ENCODE measurements at regions not wholly inside any gene's neighbourhood (a gene's known extent, or its start where the extent isn't known, plus 50 kb on each side); places are given as distances from the start of the nearest gene placed in this dataset.

DNA sequence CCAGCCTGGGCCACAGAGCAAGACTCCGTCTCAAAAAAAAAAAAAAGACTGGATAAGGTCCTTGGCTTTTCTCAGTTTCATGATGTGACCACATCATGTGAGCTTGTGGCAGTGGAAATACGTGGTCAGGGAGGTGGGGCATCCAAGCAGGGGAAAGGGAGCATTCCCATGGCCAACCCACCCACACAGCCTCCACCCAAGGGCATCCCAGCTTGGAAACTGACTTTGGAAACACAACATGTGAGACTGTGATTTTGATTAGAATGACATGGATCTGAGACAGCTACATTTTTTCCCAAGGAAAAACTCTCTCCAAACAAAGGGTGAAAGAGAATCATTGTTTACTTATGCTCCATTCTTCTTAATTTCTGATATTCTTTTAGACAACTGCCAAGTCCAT is 405.0 kb upstream of the ZNF507 start:
- DNase-seq (ENCODE audit: low read depth in 2 of 2) = no peak

DNA sequence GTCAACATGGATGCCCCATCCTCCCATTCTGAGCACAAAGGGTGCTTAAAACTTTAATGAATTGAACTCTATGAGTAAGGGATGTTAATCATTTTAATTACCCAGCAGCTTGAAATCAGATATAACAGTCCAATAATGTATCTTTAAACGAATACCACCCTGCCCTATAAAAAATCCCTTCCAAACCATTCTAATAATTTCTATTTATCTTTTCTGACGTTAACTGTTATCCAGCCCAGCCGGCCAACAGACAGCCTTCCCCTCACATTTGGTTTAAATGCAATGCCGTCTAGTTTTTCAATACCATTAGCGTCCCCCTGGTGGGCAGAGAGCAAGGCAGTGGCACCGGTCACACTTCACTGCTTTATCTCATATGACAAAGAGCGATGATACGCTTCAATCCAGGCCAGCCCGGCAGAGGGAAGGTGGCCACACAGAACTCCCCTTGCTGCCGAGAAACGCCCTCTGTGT is 402.2 kb upstream of the ZNF507 start:
- DNase-seq (ENCODE audit: low read depth in 2 of 2) = no peak

DNA sequence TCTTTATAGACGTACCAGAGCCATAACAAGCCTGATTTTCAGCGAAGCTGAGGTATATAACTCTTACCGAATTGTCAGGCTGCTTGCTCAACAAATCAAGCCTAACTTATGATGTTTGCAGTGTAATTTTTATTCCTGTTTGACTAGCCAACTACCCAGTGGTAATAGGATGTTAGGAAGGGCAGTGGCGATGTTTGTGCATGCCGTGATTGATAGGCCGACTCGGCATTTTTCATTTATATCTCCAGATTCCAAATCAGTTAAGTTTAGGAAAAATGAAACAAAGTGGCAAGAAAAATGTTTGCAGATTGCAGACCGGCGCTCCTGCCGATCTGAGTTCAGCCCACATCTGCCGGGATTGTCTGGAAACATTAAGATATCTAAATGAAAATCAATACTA is 401.6 kb upstream of the ZNF507 start:
- DNase-seq (ENCODE audit: low read depth in 2 of 2) = no peak

DNA sequence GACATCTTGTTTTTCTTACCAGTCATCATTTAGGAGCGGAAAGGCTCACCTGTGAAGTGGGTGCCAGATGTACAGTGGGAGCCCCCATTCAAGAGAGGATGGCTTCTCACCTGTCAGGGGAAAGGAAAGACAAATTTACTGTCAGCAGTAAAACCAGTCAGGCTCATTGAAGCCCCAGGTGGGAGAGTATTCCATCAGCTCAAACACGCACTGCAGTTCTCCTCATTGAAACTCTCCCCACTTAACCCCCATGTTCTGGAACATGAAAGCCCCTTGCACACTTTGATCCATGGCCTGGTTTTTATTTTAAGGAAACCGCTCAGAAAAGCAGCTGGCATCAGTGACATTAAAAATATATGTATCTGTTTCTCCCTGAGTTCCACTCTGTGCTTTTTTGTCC is 401.1 kb upstream of the ZNF507 start:
- DNase-seq (ENCODE audit: low read depth in 2 of 2) = no peak

DNA sequence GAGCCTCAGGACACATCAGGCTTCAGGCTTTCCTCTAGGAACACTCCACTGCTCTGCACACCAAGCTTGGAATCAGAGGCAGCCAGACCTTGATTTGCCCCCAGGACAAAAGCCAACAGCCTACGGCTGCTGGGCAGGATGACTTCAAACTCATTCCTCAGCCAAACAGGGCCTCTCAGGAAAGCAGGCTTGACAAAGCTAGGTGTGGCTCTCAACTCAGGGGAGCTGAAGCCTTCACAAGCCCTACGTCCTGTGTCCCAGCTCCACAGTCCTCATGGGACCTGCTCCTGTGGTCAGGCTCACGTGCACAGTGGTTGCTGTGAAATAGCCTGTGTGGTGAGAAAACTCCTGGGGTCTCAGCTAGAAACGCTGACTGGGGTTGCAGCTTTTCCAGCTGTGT is 398.9 kb upstream of the ZNF507 start:
- DNase-seq (ENCODE audit: low read depth in 2 of 2) = no peak

DNA sequence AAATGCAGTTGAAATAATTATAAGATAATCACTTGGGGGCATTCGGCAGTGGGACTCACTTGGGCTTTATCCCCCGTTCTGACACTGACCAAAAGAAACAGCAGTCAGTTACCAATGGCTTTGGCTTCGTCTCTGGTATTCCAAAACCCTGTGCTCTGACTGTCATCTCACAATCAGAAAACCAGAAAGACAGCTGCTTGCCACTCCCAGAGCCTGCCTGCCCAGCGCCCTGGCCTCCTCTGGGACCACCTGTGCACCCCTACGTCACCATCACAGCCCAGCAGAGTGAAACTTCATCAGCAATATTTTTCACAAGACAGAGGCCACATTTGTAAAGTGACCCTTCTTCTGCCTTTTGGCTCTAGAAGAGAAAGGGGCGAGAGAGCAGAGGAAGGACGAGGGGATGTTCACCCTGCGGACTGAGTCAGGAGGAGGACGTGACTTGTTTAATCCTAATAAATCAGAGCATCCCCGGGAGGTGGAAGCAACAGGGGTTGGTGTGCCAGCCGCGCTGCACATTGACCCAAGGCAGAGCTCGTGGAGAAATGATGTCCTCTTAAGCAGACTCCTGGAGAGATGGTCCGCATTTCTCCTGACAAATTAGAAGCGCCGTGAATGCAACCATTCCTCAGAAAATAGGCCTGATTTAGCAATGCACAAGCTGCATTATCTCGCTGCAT is 397.8 kb upstream of the ZNF507 start:
- no peak for DNase-seq (ENCODE audit: low read depth in 2 of 2)

DNA sequence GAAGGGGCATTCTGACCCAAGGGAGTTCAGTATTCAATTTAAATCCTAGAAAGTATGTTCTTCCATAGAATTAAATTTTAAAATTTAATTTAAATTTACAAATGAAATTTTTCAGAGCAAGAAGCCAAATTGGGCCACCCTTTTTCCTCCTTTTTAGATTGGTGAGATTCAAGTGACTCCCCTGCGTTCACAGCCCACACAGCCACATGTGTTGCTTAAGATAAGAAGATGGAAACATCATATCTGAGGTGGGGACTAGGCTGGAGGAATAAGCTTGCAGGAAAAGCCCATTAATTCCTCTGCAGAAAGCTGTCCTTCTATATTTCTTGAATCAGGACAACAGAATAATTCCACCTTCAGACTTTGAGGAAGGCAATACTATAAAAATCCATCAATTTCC is 392.7 kb upstream of the ZNF507 start:
- DNase-seq (ENCODE audit: low read depth in 2 of 2) = no peak

DNA sequence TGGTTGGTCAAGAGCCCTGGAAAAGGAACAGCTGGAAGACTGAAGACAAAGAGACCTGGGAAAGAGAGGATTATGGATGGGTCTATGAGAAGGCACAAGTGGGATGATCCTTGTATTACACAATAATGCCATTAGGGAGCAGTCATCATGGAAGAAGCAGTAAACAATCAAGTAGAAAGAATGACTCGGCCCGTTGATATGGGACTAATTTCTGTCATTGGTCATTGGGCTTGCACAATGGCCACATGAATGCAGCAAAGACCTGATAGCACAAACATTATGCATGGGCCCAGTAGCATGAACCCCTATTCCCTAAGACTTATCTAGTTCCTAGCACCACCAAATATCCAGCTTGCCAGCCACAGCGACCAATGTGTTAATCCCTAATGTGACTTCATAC is 390.3 kb upstream of the ZNF507 start:
- DNase-seq (ENCODE audit: low read depth in 2 of 2) = no peak

DNA sequence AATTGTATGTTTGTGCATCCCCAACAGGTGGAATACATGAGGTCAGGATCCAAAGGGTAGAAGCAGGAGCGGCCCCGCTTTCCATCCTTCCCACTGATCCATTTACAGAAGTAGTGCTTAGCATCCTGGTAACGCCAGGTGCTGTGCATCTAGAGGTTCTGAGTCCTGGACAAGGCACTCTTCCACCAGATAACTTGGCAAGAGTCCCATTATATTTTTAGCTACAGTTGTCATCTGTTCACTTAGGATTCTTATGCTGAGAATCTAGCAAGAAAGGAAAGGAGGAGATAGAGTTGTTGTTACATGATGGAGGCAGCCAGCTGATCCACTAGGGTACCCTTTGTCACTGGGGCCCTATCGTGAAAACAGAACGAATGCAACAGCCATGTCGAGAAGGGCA is 389.5 kb upstream of the ZNF507 start:
- DNase-seq (ENCODE audit: low read depth in 2 of 2) = no peak

DNA sequence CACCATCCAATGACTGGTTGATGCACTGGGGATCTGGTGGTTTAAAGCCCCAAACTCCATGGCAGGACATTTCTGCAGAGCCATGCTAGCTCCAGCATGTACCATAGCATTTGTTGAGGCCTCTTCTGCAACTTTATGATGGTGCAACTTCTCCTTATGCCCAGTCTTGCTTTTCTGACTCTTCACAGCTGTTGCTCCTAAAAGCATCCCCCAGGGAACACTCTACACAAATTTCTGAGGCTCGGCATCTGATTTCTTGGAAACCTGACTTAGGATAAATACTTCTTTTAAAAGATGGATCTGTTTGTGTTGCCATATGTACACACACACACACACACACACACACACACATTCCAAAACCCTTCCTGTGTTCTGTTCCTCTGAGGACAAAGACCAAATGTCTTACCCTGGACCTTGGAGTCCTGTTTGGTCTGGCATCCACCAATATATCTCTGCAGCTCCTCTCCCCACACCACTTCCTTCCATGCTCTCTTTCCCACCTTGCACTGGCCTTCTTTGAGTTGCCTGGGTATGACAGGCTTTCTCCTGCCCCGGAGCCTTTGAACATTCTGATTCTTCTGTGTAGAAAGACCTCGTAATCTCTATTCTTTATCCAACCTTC is 388.5 kb upstream of the ZNF507 start:
- no peak for DNase-seq (ENCODE audit: low read depth in 2 of 2)

DNA sequence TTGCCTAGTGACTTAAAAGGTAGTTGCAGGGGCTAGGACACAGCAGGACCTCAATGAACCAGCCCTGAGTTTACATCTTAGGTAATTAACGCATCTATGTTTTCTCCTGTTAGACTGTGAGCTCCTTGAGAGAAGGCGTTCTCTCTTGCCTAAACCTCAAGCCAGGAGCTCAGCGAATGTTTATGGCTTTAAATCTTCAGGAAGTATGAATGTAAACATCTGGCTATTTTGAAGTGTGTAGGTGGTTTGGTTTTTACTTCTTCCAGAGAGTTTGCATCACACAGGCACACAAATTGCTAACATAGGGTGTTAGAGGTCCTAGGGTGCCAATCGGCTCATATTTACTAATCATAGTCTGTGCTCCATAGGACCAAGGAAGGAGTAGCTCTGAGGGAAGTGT is 387.7 kb upstream of the ZNF507 start:
- no peak for DNase-seq (ENCODE audit: low read depth in 2 of 2)

DNA sequence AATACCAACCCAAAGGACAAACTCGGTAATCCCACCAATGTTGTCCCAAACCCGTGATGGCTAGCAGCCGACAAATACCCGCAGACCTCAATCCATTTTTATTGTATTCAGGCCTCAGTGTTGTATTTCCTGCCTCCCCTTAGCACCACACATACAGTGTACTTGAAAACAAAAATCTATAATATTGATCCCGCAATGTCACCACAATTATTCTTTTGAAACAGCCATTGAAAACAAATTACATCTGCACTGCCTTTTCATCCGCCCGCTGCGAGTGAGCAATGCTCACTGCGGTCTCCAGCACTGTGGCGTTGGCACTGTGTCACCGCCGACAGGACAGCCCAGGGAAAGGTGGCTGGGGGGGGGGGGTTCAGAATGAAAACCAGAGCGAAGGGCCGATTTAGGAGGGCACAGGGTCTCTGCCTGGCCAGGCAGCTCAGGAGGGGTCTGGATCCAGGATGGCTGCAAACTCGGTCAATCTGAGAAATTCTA is 385.8 kb upstream of the ZNF507 start:
- DNase-seq (ENCODE audit: low read depth in 2 of 2) = no peak

DNA sequence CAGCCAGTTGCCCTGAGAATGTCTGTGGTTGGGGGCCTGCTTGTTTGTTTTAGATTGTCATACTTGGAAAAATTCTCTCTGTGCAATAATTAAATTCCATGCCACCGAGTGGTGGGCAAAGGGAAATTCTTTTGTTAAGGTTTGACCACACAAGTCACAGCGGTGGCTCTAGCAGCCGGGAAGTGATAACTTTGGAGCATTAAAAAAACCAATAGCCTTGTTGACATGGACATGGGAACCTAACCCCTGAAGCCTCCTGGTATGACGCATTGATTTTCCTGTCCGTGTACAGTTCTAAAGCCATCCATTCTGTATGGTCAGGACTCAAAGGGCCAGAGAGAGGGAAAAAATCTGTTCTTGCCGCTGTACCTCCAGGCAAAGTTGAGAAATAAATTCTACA is 384.9 kb upstream of the ZNF507 start:
- DNase-seq (ENCODE audit: low read depth in 2 of 2) = no peak

DNA sequence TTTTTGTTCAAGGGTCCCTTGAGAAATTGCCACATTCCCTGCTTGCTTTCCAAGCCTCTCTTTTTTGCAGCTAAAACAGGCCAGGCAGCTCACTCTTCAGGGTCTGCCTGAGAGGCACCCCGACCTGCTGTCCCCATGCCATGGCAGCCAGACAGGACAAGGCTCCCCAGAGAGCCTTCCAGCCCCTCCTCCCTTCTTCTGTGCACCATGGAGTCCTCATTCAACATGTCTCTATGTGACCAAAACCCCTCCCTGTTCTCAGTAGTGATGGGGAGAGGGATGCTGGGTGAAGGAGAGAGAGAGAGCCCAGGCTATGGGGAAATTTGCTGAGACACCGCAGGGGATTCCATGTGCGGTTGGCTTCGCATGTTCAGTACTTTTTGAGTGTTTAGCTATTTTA is 384.2 kb upstream of the ZNF507 start:
- no peak for DNase-seq (ENCODE audit: low read depth in 2 of 2)

DNA sequence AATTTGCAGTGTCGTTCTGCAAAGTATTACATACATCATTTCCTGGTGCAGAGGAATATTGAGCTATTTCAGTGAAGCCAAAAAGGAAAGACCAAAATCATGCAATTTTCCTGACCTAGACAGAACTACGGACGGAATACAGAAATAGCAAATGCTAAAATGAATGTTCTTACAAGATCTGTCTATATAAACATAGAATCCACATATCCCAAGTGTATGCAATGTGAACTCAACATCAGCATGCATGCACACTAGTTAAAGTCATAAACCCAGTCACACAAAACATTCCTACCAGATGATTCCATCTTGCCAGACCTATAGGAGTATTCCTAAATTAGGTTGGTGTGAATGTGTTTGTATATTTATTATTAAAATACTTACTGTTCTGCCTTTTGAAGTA is 383.7 kb upstream of the ZNF507 start:
- DNase-seq (ENCODE audit: low read depth in 2 of 2) = no peak

DNA sequence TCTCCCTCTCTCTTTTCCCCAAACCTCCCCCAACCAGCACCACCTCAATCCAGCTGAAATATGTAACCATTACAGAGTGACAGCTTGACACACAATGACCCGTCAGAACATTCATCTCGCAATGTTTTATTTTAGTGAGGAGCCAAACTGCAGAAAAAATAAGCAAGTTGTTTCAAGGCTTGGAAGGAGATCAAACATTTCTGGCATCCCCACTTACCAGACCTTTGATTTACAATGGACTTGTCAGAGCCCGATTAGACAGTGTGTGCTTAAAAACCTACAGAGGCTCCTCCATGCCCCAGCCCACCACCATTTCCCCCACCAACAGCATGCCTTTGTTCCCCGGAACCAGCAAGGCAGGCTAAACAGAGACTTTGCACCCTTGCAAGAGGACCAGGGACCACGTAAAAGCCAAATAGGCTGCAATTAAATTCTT is 382.8 kb upstream of the ZNF507 start:
- DNase-seq (ENCODE audit: low read depth in 2 of 2) = no peak

DNA sequence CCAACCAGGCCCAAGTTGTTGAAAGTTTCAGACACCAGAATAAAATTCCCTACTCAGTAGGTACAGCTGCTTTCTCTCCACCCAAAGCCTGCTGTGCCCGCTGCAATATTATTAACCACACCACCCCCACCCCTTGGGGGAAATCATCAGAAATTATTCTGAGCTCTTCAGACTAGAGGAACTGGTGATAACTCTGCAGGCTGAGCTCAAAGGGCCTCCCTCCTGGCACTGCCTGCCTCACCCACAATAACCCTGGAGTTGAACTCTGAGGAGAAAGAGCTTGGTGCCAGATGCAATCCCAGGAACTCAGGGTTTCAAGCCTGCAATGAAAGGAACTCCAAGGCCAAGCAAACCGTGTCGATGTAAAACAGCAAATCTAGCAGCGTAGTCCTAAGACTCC is 381.7 kb upstream of the ZNF507 start:
- DNase-seq (ENCODE audit: low read depth in 2 of 2) = no peak

DNA sequence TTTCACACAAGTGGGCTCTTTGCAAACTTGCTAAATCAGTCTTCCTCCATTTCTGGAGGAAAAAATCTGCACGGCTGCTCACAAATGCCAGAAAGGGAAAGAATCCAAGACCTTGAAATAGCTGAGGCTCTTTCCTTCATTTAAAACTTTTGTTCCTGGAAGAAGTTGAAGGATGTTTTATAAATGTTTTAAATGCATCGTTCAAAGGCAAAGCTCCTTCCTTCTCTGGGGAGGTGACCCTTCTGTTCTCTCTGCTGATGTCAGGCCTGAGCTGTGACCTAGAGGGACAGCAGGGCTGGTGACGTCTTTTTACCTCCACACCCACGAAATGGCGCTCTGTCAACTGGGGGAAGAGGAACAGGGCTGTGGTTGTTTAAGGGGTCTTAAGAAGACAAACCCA is 376.4 kb upstream of the ZNF507 start:
- DNase-seq (ENCODE audit: low read depth in 2 of 2) = no peak

DNA sequence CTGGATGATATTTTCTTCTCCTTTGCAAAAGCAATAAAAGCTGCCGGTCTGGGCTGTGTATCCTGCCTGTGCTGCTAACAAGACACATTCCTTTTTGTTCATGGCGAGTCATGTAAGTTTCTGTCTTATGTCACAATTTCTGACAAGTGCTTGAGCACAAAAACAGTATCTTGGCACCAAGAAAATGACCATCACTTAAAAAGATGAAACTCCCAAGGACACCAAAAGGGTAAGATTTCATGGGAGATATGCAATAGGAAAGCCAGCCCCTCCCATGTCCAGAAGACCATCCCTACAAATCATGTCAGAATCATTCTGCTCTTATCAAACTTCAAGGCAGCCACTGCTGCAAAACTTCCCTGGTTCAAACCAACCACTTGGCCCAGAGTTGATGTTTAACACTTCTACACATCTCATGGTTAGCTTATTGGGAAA is 375.4 kb upstream of the ZNF507 start:
- DNase-seq (ENCODE audit: low read depth in 2 of 2) = no peak

DNA sequence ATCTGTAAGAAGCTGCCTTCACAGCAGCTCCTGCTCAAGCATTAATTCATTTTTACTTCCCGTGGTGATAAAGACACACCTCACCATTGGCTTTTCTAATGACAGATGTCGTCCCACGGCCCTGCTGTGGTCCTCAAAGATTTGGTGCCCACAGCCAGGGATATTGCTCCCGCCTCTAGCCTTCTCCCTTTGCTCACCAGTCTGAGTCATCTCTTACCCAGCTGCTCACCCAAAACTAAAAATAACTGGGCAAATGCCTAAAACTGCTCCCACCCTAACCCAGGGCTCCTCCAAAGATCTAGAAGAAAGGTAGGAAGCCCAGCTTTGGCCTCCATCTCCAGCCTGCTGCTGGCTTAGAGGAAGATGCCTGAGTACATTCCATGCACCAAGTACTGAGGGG is 371.1 kb upstream of the ZNF507 start:
- DNase-seq (ENCODE audit: low read depth in 2 of 2) = no peak

DNA sequence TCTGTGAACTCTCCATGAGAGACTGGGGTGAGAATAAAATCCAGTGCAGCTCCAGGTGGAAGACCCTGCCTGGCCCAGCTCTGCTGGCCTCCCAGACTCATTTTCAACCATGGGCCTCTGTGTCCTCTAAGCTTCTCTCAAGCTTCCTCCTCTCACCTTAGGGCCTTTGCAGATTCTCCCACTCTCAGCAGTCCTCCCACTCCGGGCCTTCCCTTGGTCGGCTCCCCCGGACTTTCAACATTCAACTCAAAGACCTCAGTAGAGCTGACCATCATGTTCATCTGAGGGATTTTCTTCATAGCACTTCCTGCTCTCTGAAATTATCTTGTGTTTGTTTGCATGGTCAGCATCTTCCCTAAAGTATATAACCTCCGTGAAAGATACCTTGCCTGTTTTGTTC is 370.5 kb upstream of the ZNF507 start:
- DNase-seq (ENCODE audit: low read depth in 2 of 2) = no peak

DNA sequence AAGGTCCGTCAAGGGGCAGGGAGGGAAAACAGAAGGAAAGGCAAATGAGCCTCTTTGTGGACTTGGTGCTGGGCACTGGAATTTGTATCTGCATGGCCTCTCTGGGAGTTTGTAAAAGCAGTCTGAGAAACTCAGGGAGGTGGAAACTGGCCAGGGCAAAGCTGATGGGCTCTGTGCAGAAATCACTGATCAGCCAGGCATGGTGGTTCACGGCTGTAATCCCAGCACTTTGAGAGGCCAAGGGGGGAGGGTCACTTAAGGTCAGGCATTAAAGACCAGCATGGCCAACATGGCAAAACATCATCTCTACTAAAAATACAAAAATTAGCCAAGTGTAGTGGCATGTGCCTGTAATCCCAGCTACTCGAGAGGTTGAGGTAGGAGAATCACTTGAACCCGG is 369.9 kb upstream of the ZNF507 start:
- no peak for DNase-seq (ENCODE audit: low read depth in 2 of 2)

DNA sequence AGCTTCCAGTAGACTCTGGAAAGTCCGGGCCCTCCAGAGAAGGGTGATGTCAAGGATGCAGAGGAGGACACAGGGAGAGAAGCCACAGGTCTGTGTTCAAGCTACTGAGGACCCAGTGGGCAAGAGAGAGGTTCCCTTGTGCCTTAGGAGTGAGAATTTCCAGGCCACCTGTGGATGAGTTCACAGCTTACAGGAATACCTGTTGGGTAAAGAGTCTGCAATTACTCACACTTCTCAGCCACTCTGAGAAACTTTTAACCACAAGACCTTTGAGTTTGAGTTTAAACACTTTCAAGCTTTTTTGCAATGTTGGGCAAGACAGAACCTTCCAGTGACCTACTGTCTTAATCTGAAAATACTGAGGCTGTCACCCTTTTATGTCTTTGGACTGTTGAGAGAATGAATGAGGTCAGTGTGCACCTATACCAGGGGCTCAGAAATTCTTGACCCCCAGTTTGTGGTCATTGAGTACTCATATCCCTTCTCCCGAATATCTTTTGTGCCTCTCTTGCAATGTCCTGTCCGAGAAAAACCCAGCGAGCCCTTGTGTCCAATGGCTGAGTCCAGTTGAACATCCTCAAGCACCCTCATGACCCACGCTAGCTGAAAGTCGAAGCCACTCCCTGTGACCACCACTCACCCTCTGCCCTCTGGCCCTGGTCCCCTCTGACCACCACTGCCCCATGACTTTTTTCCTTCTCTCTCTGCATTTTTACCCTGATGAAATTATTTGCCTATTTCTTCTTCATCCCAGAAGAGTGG is 368.5 kb upstream of the ZNF507 start:
- no peak for DNase-seq (ENCODE audit: low read depth in 2 of 2)

Measured in activated CD8-positive, alpha-beta memory T cell treated with anti-CD3 and anti-CD28 coated beads for 4 hours (primary cell).